HG02763 (cell line): ENCODE measurements at regions not wholly inside any gene's neighbourhood (a gene's known extent, or its start where the extent isn't known, plus 50 kb on each side); places are given as distances from the start of the nearest gene placed in this dataset.
"Not testable (repeated sequence)": the region's sequence is repeated elsewhere in the genome, so short reads cannot be mapped to it uniquely, and the experiment has no call there.

Experiments used
- ATAC-seq: cut with Tn5 transposase; IDR thresholded peaks from one replicate; pipeline ENCODE4 v1.9.1; 2021; ENCODE audit warnings: mild to moderate bottlenecking, moderate library complexity; ENCODE audit not compliant: unreplicated experiment

- no peak for ATAC-seq
Measured at GRCh38 chr3:118801899-118802298, 232.7 kb downstream of the IGSF11 start.

- no peak for ATAC-seq
Measured at GRCh38 chr3:118802325-118803095, 232.1 kb downstream of the IGSF11 start.

- ATAC-seq = no peak
Measured at GRCh38 chr3:118803096-118803476, 231.6 kb downstream of the IGSF11 start.

- ATAC-seq = no peak
Measured at GRCh38 chr3:118805007-118805406, 229.6 kb downstream of the IGSF11 start.

DNA sequence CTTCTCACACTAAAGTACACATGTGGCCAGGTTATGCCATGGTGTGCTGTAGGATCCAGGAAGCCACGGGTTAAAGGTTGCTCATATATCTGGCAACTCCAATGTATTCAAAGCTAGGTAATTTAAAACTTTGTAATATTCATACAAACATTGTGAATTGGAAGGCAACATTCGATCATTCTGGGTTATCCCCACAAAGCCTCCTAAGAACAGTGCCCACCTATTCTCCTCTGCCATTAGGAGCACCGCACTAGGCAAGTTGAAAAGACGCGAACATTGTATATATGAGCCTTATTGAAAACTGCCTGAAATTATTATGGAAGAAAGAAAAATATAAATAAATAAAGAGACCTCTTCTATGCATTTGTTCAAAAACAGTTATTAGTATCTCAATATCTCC lies 228.2 kb downstream of the IGSF11 start:
- ATAC-seq = no peak

DNA sequence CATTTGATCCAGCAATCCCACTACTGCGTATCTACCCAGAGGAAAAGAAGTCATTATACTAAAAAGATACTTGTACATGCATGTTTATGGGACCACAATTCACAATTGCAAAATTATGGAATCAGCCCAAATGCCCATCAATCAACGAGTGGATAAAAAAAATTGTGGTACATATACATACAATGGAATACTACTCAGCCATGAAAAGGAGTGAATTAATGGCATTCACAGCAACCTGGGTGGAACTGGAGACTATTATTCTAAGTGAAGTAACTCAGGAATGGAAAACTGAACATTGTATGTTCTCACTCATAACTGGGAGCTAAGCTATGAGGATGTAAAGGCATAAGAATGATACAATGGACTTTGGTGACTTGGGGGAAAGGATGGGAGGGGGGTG lies 227.3 kb downstream of the IGSF11 start:
- not testable (repeated sequence) for ATAC-seq

DNA sequence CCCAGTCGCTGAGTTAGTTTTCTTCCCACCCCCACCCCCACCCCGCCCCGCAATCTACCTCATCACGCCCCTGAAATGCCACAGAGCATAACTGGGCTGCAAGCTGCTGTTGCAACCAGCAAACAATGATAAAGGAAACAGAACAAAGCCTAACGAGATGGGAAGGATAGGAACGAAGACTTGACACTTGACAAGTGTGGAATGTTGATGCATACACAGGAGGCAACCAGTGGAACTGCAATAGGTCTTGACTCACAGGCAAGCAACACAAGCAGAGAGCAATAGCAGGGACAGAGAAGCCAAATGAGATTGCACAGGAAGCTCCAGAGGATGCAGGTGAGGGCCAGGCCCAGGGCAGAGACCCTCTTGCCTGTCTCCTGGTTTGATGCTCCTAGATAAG lies 225.9 kb downstream of the IGSF11 start:
- no peak for ATAC-seq

GRCh38 chr3:118809696-118810498 lies 224.7 kb downstream of the IGSF11 start:
- ATAC-seq = peak; percentile 40

DNA sequence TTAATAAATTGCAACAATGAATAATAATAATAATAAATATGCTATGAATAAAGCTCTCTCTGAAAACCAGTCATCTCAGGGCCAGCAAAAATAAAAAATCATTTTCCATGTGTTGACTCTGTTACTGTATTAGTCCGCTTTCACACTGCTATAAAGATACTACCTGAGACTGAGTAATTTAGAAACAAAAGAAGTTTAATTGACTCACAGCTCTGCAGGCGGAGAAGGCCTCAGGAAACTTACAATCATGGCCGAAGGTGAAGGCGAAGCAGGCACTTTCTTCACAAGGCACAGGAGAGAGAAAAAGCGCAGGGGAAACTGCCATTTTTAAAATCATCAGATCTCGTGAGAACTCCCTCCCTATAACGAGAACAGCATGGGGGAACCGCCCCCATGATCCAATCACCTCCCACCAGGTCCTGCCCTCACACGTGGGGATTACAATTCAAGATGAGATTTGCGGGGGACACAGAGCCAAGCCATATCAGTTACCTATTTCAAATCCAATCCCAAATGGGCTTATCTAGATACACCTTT lies 224.1 kb downstream of the IGSF11 start:
- ATAC-seq = peak; percentile 13

- ATAC-seq = no peak
Measured at GRCh38 chr3:118811236-118811732, 223.4 kb downstream of the IGSF11 start.

GRCh38 chr3:118813472-118813871 lies 221.2 kb downstream of the IGSF11 start:
- ATAC-seq = no peak

DNA sequence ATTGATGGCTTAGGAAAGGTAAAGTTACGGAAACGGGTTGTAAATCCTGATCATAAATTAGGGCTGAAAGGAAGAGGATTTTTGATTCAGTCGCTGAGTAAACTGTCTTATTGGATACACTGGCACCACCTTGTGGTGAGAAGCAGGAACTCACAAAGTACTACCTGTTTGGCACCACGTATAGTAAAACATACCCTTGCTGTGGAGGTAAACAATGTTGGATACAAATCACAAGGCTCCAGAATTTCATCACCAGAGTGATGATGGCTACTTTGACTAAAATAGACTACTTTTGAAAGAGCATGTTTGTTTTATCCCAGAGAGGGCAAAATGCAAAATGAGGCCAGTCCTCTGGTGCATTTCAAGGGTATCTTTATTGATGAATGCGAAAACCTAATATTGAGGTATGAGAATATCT lies 216.9 kb downstream of the IGSF11 start:
- ATAC-seq = peak; percentile 79

- ATAC-seq = no peak
Measured at GRCh38 chr3:118818386-118818785, 216.3 kb downstream of the IGSF11 start.

DNA sequence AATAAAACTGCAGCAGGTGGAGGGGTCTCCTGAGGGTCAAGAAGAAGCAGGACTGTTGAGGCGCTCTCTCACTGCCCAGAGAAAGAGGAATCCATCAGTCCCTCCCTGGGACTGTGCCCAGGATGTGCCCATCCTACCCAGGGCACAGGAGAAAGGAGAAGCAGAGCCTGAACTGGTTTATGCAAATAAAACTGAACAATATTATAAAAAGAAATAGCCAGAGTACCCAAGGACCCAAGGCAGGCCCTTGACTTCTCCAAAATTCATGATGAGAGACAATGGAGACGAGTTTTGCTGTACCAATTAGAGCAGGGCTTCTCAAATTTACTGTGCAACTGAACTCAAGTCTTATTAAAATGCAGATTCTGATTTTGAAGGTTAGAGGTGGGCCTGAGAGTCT lies 211.0 kb downstream of the IGSF11 start:
- no peak for ATAC-seq

DNA sequence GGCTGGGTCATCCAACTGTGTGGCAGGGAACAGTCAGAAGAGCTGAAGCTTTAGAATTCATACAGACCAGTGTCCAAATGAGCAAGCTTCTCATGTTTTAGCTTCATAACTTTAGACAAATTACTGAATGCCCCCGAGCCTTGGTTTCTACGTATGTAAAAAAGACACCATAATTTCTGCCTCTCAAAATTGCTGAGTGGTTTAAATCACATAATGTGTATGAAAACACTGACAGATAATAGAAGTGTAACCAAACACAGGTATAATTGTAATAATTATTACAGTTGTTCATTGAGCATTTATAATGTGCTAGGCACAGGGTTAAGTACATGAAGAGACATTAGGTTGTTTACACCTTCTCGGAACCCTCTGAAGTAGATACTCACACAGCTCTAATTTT lies 207.2 kb downstream of the IGSF11 start:
- no peak for ATAC-seq

- ATAC-seq = no peak
Measured at GRCh38 chr3:118828351-118828750, 206.3 kb downstream of the IGSF11 start.

- ATAC-seq = no peak
Measured at GRCh38 chr3:118833075-118833474, 201.6 kb downstream of the IGSF11 start.

DNA sequence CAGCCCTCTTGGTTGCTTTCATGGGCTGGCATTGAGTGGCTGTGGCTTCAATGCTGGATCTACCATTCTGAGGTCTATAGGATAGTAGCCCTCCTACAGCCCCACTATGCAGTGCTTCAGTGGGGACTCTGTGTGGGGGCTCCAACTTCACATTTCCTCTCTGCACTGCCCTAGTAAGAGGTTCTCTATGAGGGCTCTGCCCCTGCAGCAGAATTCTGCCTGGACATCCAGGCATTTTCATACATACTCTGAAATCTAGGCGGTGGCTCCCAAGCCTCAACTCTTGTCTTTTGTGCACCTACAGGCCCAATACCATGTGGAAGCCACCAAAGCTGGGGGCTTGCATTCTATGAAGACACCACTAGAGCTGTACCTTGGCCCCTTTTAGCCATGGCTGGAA lies 195.8 kb downstream of the IGSF11 start:
- ATAC-seq = no peak

DNA sequence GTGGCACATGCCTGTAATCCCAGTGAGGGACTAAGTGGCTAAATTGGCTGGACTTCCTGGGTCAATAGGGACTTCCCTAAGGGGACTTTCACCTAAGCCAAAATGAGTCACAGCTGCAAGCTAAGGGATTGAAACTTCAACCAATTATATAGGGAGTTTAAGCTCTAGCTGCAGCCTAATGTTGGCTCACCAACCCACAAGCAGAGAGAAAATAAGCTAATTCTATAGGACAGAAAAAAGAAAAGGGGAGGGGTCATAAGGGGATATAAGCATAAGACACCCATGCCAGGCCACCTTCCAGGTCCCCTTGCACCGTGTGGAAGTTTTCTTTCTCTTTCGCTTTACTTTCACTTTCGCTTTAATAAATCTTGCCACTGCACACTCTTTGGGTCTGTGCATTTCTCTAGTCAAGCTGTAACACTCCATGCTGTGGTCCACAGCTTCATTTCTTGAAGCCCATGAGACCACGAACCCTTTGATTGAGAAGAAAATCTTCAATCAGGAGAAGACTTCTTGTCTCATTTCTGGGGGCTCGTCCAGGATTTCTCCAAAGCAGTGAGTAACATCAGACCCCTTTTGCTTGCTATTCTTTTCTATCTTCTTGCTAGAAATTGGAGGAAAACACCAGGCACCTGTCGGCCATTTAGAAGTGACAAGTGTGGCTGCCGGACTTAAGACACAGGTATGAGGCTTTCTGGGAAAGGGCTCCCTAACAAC lies 192.3 kb downstream of the IGSF11 start:
- ATAC-seq = no peak

GRCh38 chr3:118846176-118846575 lies 188.5 kb downstream of the IGSF11 start:
- no peak for ATAC-seq
